CD14-positive monocyte (primary cell): ENCODE measurements at regions not wholly inside any gene's neighbourhood (a gene's known extent, or its start where the extent isn't known, plus 50 kb on each side); places are given as distances from the start of the nearest gene placed in this dataset.

ENCODE experiments used
- DNase-seq, 3 donors: peaks; one replicate each; pipeline ENCODE4 v3.0.0-alpha.2; 2011 to 2022
- H2AFZ ChIP-seq: 2 replicates; pipeline ENCODE4 v1.6.0; 2012; ENCODE audit warnings: mild to moderate bottlenecking, low read depth, low read length, inconsistent platforms; ENCODE audit not compliant: insufficient read depth, poor library complexity, severe bottlenecking
- H3K27ac ChIP-seq, 2 donors: 1 replicate in 1 of 2; 2 replicates in 1 of 2; pipeline ENCODE4 v1.5.1; 2012 to 2013; ENCODE audit warnings: low read length in 2 of 2, control low read depth in 1 of 2, inconsistent platforms in 1 of 2, low read depth in 1 of 2, mild to moderate bottlenecking in 1 of 2
- H3K27me3 ChIP-seq, 2 donors: one replicate each; pipeline versions ENCODE4 v1.6.0 to v1.6.1; 2011 to 2013; ENCODE audit warnings: low read length in 2 of 2; ENCODE audit not compliant: control insufficient read depth in 2 of 2, insufficient read depth in 2 of 2
- H3K36me3 ChIP-seq, 2 donors: replicated peaks in 1 of 2; 1 replicate in 1 of 2; 2 replicates in 1 of 2; pipeline versions ENCODE4 v1.5.1 to v1.6.1; 2012 to 2013; ENCODE audit warnings: low read length in 2 of 2, control low read depth in 1 of 2, inconsistent platforms in 1 of 2, mild to moderate bottlenecking in 1 of 2; ENCODE audit not compliant: insufficient read depth in 2 of 2, control insufficient read depth in 1 of 2
- H3K4me1 ChIP-seq, 2 donors: 1 replicate in 1 of 2; 2 replicates in 1 of 2; pipeline versions ENCODE4 v1.5.1 to v1.6.1; 2012 to 2013; ENCODE audit warnings: low read length in 2 of 2, control low read depth in 1 of 2, inconsistent platforms in 1 of 2, mild to moderate bottlenecking in 1 of 2, moderate library complexity in 1 of 2; ENCODE audit not compliant: insufficient read depth in 2 of 2, control insufficient read depth in 1 of 2
- H3K4me2 ChIP-seq: replicated peaks from 2 replicates; pipeline ENCODE3; 2012; ENCODE audit warnings: low read length, moderate library complexity, mild to moderate bottlenecking; ENCODE audit not compliant: poor library complexity, severe bottlenecking; ENCODE audit errors: extremely low read depth
- H3K4me3 ChIP-seq, 3 experiments: fragments of 200-600 bp in 1 of 3; sonication (generic) in 1 of 3; replicated peaks in 1 of 3; 1 replicate in 2 of 3; 2 replicates in 1 of 3; pipeline ENCODE4 v1.5.1; 2011 to 2013; ENCODE audit warnings: low read length in 3 of 3, mild to moderate bottlenecking in 3 of 3, control low read depth in 2 of 3, low read depth in 2 of 3, inconsistent platforms in 1 of 3, moderate library complexity in 1 of 3
- H3K79me2 ChIP-seq: 2 replicates; pipeline ENCODE4 v1.6.0; 2012; ENCODE audit warnings: mild to moderate bottlenecking, control low read depth, inconsistent platforms, low read length, moderate library complexity; ENCODE audit not compliant: insufficient read depth
- H3K9ac ChIP-seq: 2 replicates; pipeline ENCODE4 v1.6.0; 2017; ENCODE audit warnings: low read length, mild to moderate bottlenecking; ENCODE audit not compliant: insufficient read depth, poor library complexity, severe bottlenecking
- H3K9me3 ChIP-seq, 2 donors: replicated peaks in 1 of 2; 1 replicate in 1 of 2; 2 replicates in 1 of 2; pipeline versions ENCODE4 v1.5.1 to v1.6.1; 2012 to 2013; ENCODE audit warnings: low read length in 2 of 2, control low read depth in 1 of 2; ENCODE audit not compliant: control insufficient read depth in 1 of 2, insufficient read depth in 1 of 2
- H4K20me1 ChIP-seq: 2 replicates; pipeline ENCODE4 v1.6.0; 2012; ENCODE audit warnings: mild to moderate bottlenecking, low read length, control low read depth, moderate library complexity; ENCODE audit not compliant: insufficient read depth
- H3K27ac Mint-ChIP-seq, 7 donors: one replicate each; pipeline ENCODE4 v1.8.0; 2020; ENCODE audit warnings: mild to moderate bottlenecking in 7 of 7, mixed read lengths in 7 of 7, moderate library complexity in 6 of 7, inconsistent platforms in 2 of 7
- H3K27me3 Mint-ChIP-seq, 3 donors: one replicate each; pipeline ENCODE4 v1.8.0; 2021 to 2022; ENCODE audit warnings: low read depth in 3 of 3, mild to moderate bottlenecking in 3 of 3, mixed read lengths in 3 of 3, moderate library complexity in 3 of 3, inconsistent platforms in 1 of 3
- H3K36me3 Mint-ChIP-seq, 2 donors: one replicate each; pipeline ENCODE4 v1.8.0; 2020; ENCODE audit warnings: mixed read lengths in 2 of 2, inconsistent platforms in 1 of 2, mild to moderate bottlenecking in 1 of 2
- H3K4me1 Mint-ChIP-seq: one replicate; pipeline ENCODE4 v1.8.0; 2020; ENCODE audit warnings: mild to moderate bottlenecking, mixed read lengths
- H3K4me3 Mint-ChIP-seq, 2 donors: one replicate each; pipeline ENCODE4 v1.8.0; 2020; ENCODE audit warnings: mild to moderate bottlenecking in 2 of 2, mixed read lengths in 2 of 2, moderate library complexity in 1 of 2
- H3K9me3 Mint-ChIP-seq, 7 donors: one replicate each; pipeline ENCODE4 v1.8.0; 2020 to 2022; ENCODE audit warnings: mixed read lengths in 7 of 7, mild to moderate bottlenecking in 6 of 7, moderate library complexity in 6 of 7, inconsistent platforms in 2 of 7
- WGBS: methylation state at CpG from one replicate; pipeline ENCODE4 v1.1.5; 2013; ENCODE audit warnings: missing lambda C conversion rate; ENCODE audit not compliant: insufficient coverage; 5-methylcytosine and 5-hydroxymethylcytosine counted together
- intact Hi-C, 2 donors: fragments of 100-400 bp; cut with micrococcal nuclease; formaldehyde crosslinking; loops; one replicate each; pipeline versions ENCODE4 v1.15.0 to v1.15.1; 2023
- TF ChIP-seq, protein P1 (sequence below): fragments of 200-600 bp; IDR thresholded peaks from one replicate; pipeline ENCODE4 v1.8.0; 2022; ENCODE audit warnings: antibody characterized with exemption, mild to moderate bottlenecking

DNA sequence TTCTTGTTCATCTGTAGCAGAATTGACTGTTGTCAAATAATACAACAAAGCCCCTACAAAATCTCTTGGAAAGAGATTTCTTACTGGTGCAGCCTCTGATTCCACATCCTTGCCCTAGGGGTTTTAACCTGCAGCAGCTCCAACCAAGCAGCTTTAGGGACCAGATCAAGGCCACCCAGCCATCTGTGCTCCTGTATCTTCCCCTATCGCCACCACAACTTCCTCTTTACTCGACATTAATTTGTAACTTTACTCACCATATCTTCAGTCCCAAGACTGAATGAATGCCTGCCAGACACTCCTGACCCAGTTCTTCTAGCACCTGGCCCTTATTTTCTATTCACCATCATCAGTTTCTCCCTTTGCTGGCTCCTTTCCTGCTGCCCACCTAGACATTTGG, 156.6 kb upstream of the IL12A start:
- H3K9me3 ChIP-seq = no peaks in the 10 kb centered on the region
- no peaks in the 10 kb centered on the region for H4K20me1 ChIP-seq
- H3K36me3 ChIP-seq = no peaks in the 10 kb centered on the region
- H2AFZ ChIP-seq = peak overlapping the region; percentile 22
- H3K27me3 ChIP-seq = no peaks in the 10 kb centered on the region
- H3K4me3 ChIP-seq = peak overlapping the region in 1 of 3 experiments; percentile 26
- no peaks in the 10 kb centered on the region for H3K79me2 ChIP-seq
- no peak overlapping the region for H3K4me3 Mint-ChIP-seq
- H3K4me2 ChIP-seq = peak overlapping the region; percentile 22
- H3K36me3 Mint-ChIP-seq = no peaks in the 10 kb centered on the region
- H3K27ac Mint-ChIP-seq = no peak overlapping the region
- H3K27me3 Mint-ChIP-seq = no peaks in the 10 kb centered on the region
- no peak overlapping the region for H3K9ac ChIP-seq
- no peaks in the 10 kb centered on the region for H3K9me3 Mint-ChIP-seq
- peaks cover 20 to 25% of the 10 kb centered on the region in 2 donors for H3K4me1 ChIP-seq
- WGBS = 0% methylated on average over 2 of the region's 2 CpGs
- H3K27ac ChIP-seq = no peak overlapping the region
- H3K4me1 Mint-ChIP-seq = peaks cover 25% of the 10 kb centered on the region
- intact Hi-C loops = no loop called here
- DNase-seq = peak; percentile 36 to 49 (median 42)
- TF ChIP-seq, protein P1, sequence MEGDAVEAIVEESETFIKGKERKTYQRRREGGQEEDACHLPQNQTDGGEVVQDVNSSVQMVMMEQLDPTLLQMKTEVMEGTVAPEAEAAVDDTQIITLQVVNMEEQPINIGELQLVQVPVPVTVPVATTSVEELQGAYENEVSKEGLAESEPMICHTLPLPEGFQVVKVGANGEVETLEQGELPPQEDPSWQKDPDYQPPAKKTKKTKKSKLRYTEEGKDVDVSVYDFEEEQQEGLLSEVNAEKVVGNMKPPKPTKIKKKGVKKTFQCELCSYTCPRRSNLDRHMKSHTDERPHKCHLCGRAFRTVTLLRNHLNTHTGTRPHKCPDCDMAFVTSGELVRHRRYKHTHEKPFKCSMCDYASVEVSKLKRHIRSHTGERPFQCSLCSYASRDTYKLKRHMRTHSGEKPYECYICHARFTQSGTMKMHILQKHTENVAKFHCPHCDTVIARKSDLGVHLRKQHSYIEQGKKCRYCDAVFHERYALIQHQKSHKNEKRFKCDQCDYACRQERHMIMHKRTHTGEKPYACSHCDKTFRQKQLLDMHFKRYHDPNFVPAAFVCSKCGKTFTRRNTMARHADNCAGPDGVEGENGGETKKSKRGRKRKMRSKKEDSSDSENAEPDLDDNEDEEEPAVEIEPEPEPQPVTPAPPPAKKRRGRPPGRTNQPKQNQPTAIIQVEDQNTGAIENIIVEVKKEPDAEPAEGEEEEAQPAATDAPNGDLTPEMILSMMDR = no peak

DNA sequence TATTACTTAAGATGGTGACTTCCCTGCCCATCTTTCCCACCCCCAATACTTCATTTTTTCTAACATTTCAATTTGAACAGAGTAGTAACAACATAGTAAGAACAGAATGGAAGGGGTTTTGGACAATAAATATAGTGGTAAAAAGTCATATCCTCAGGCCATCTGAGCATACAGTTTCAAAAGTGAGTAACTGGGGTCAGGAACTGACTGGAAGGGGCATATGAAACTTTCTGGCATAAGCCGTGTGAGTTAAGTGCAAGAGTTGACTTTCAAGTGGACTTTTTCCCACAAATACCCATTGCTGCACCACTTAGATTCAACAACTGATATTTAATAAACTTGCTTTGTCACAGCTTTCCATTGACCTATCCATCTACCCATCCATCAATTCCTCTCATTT, 153.5 kb upstream of the IL12A start:
- peaks cover 19 to 31% of the 10 kb centered on the region in 2 donors for H3K4me1 ChIP-seq
- DNase-seq = no peak
- no peak overlapping the region for H3K4me2 ChIP-seq
- H3K9me3 ChIP-seq = no peaks in the 10 kb centered on the region
- no peaks in the 10 kb centered on the region for H3K27me3 ChIP-seq
- H3K36me3 ChIP-seq = no peaks in the 10 kb centered on the region
- H3K27ac ChIP-seq = no peak overlapping the region
- no peaks in the 10 kb centered on the region for H4K20me1 ChIP-seq
- TF ChIP-seq, protein P1 = no peak
- WGBS = 100% methylated on average over 1 of the region's 1 CpG
- H3K36me3 Mint-ChIP-seq = no peaks in the 10 kb centered on the region
- H2AFZ ChIP-seq = no peak overlapping the region
- H3K27me3 Mint-ChIP-seq = peaks cover 0 to 2% (median 0%) of the 10 kb centered on the region in 3 donors
- intact Hi-C loops = no loop called here
- no peak overlapping the region for H3K4me3 ChIP-seq
- no peak overlapping the region for H3K9ac ChIP-seq
- H3K27ac Mint-ChIP-seq = no peak overlapping the region
- H3K9me3 Mint-ChIP-seq = no peaks in the 10 kb centered on the region
- H3K4me3 Mint-ChIP-seq = no peak overlapping the region
- peaks cover 16% of the 10 kb centered on the region for H3K4me1 Mint-ChIP-seq
- H3K79me2 ChIP-seq = no peaks in the 10 kb centered on the region
